Progenitor cell of endocrine pancreas (in vitro differentiated cells): ENCODE measurements at regions not wholly inside any gene's neighbourhood (a gene's known extent, or its start where the extent isn't known, plus 50 kb on each side); places are given as distances from the start of the nearest gene placed in this dataset.

ENCODE experiments used
- DNase-seq: peaks from one replicate; pipeline ENCODE4 v3.0.0; 2021; ENCODE audit warnings: low spot score; ENCODE audit not compliant: unreplicated experiment
- H3K27ac Mint-ChIP-seq: 2 replicates; pipeline ENCODE4 v1.8.0; 2021; ENCODE audit warnings: mild to moderate bottlenecking, moderate library complexity, mixed read lengths
- H3K27me3 Mint-ChIP-seq: 2 replicates; pipeline ENCODE4 v1.8.0; 2021; ENCODE audit warnings: mixed read lengths
- H3K36me3 Mint-ChIP-seq: 2 replicates; pipeline ENCODE4 v1.8.0; 2022; ENCODE audit warnings: mixed read lengths; ENCODE audit not compliant: insufficient read depth
- H3K4me1 Mint-ChIP-seq: 2 replicates; pipeline ENCODE4 v1.8.0; 2021; ENCODE audit warnings: low read depth, mixed read lengths
- H3K4me3 Mint-ChIP-seq: 2 replicates; pipeline ENCODE4 v1.8.0; 2021; ENCODE audit warnings: low read depth, mild to moderate bottlenecking, moderate library complexity, mixed read lengths
- H3K9me3 Mint-ChIP-seq: 2 replicates; pipeline ENCODE4 v1.8.0; 2021; ENCODE audit warnings: low read depth, mixed read lengths
- TF ChIP-seq, protein P1 (sequence below): fragments of 200-600 bp; sonication (generic); IDR thresholded peaks from one replicate; pipeline ENCODE4 v1.5.0; 2021; ENCODE audit warnings: antibody characterized with exemption, mild to moderate bottlenecking; ENCODE audit not compliant: unreplicated experiment

DNA sequence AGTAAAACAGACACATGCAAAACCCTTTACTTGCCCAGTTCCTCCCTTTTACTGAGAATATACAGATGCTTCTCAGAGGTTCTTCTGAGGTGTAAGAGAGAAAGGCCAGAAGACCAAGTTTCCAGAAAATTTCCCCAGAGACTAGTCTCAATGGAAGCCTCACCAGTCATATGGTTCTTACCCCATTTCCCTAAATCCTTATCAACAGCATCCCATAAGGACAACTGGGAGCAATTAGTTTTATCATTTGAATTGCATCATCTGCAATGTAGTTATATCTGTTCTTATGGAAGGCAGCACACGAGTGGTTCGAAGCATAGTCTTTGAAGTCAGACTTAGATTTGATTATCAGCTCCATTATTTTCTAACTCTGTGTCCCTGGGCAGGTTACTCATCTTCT is 203.6 kb upstream of the PPARGC1A start:
- TF ChIP-seq, protein P1, sequence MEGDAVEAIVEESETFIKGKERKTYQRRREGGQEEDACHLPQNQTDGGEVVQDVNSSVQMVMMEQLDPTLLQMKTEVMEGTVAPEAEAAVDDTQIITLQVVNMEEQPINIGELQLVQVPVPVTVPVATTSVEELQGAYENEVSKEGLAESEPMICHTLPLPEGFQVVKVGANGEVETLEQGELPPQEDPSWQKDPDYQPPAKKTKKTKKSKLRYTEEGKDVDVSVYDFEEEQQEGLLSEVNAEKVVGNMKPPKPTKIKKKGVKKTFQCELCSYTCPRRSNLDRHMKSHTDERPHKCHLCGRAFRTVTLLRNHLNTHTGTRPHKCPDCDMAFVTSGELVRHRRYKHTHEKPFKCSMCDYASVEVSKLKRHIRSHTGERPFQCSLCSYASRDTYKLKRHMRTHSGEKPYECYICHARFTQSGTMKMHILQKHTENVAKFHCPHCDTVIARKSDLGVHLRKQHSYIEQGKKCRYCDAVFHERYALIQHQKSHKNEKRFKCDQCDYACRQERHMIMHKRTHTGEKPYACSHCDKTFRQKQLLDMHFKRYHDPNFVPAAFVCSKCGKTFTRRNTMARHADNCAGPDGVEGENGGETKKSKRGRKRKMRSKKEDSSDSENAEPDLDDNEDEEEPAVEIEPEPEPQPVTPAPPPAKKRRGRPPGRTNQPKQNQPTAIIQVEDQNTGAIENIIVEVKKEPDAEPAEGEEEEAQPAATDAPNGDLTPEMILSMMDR, result no peak
- Mint-ChIP-seq H3K27me3 (no peaks in the 10 kb centered on the region), H3K4me1 (no peaks in the 10 kb centered on the region), H3K9me3 (no peaks in the 10 kb centered on the region), H3K36me3 (no peaks in the 10 kb centered on the region), H3K4me3 (no peak overlapping the region), H3K27ac (no peak overlapping the region)
- no peak for DNase-seq

GRCh38 chr4:24091639-24092233 is 201.9 kb upstream of the PPARGC1A start:
- Mint-ChIP-seq H3K27ac (no peak overlapping the region), H3K4me1 (no peaks in the 10 kb centered on the region), H3K36me3 (no peaks in the 10 kb centered on the region), H3K9me3 (no peaks in the 10 kb centered on the region), H3K27me3 (no peaks in the 10 kb centered on the region), H3K4me3 (no peak overlapping the region)
- TF ChIP-seq, protein P1, result no peak
- DNase-seq, result no peak

DNA sequence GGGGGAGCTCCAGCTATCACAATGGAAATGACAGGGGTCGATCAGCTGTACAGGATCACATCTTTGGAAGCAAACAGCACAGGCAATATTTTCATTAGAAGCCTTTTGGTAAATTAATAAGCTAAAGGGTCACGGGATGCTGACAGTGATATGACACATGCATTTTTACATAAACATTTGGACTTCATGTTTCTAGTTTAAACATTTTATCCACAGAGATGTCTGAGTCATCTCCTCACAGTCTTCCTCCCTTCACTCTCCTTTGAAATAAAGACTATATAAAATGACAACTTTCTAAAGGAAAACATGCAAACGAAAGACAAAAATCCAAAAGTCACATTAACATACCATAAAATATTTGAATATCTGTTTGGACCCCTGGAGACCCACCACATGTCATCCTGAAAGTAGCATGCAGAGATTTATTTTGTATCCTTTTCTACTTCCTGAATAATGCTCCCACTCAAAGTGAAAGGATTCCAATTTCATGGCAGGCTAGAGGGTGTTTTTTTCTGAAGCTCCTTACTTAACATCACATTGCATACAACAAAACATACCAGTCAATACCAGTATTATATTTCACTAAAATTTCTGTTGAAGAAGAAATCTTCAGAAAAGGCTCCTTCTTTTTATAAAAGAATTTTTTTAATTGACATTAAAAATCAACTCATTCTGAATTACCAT is 200.1 kb upstream of the PPARGC1A start:
- no peaks in the 10 kb centered on the region for H3K9me3 Mint-ChIP-seq
- DNase-seq, result no peak
- no peaks in the 10 kb centered on the region for H3K27me3 Mint-ChIP-seq
- H3K36me3 Mint-ChIP-seq, result no peaks in the 10 kb centered on the region
- no peak overlapping the region for H3K4me3 Mint-ChIP-seq
- no peaks in the 10 kb centered on the region for H3K4me1 Mint-ChIP-seq
- TF ChIP-seq, protein P1, result no peak
- H3K27ac Mint-ChIP-seq, result no peak overlapping the region

DNA sequence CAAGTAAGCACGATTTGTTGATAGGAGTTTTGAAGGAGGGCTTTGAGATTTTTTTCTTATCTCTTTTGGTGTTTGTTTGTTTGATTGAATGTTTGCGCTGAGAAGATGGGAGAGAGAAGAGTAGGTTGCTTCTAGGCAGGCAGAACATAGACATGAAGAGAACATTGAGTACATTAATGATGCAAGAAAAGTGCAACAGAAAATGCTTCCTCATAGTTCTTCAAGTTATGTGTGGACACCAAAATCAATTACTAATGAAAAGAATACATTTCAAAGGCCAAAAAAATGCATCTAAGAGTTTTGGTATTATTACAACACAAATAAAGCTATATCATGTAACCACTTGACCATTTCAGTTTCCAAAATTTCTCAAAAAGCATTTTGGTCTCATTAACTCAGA is 191.0 kb upstream of the PPARGC1A start:
- Mint-ChIP-seq H3K36me3 (no peaks in the 10 kb centered on the region), H3K4me1 (peaks cover 2% of the 10 kb centered on the region), H3K27me3 (peaks cover 3% of the 10 kb centered on the region), H3K9me3 (no peaks in the 10 kb centered on the region), H3K27ac (no peak overlapping the region), H3K4me3 (no peak overlapping the region)
- TF ChIP-seq, protein P1, result no peak
- DNase-seq, result no peak

DNA sequence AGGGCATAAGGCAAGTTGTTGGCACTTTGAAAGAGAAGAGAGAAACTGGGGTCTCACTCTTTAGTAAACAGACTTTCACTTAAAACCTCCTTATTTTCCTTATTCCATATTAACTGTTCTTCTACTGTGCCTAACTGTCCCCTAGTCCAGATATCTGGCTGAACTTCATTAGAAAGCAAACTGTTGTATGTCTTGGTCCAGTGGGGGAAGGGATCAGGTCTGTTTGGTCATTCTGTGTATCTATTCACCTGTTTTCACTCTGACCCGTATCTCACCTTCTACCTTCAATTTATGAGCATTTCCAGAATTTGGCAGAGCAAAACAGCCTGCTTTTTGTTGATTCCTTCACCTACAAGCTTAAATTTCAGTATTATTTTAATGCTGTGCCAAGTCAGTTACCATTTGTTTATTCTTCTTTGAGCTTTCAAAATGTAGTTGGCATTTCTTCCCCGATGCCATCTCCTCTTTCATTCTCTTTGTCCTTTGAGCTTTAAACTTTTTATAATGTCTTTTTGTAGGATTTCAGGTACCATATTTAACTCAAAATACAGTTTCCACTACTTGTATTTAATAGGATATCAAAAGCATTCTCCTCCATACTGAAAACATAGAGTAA is 188.6 kb upstream of the PPARGC1A start:
- no peaks in the 10 kb centered on the region for H3K9me3 Mint-ChIP-seq
- TF ChIP-seq, protein P1, result no peak
- no peak overlapping the region for H3K27ac Mint-ChIP-seq
- no peaks in the 10 kb centered on the region for H3K36me3 Mint-ChIP-seq
- H3K4me3 Mint-ChIP-seq, result no peak overlapping the region
- no peak for DNase-seq
- H3K4me1 Mint-ChIP-seq, result peaks cover 2% of the 10 kb centered on the region
- H3K27me3 Mint-ChIP-seq, result peaks cover 3% of the 10 kb centered on the region
